ENCODE measurements at regions not wholly inside any gene's neighbourhood (a gene's known extent, or its start where the extent isn't known, plus 50 kb on each side); places are given as distances from the start of the nearest gene placed in this dataset.

DNA sequence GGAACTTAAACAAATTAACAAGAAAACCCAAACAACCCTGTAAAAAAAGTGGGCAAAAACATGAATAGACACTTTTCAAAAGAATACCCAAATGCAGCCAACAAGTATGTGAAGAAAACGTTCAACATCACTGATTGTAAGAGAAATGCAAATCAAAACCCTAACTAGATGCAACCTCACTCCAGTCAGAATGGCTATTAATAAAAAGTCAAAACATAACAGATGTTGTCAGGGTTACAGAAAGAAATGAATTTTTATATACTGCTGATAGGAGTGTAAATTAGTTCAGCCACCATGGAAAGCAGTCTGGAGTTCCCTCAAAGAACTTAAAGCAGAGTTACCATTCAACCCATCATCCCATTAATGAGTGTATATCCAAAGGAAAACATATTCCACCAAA is 479.0 kb downstream of the MTRR start:
- Mint-ChIP-seq H3K27ac (no peak overlapping the region), H3K4me3 (no peak overlapping the region), H3K9me3 (peaks cover 9 to 26% (median 24%) of the 10 kb centered on the region in 3 donors), H3K27me3 (no peaks in the 10 kb centered on the region), H3K36me3 (no peaks in the 10 kb centered on the region), H3K4me1 (no peaks in the 10 kb centered on the region)
- Histone ChIP-seq H3K4me1 (ENCODE audit: control insufficient read depth in 1 of 2, extremely low read depth in 1 of 2, insufficient read depth in 2 of 2, low read length in 2 of 2) (no peaks in the 10 kb centered on the region), H3K36me3 (ENCODE audit: control insufficient read depth in 2 of 2, extremely low read depth in 1 of 2, insufficient read depth in 1 of 2, low read length in 1 of 2) (no peaks in the 10 kb centered on the region), H3K9me3 (no peaks in the 10 kb centered on the region), H3K4me3 (ENCODE audit: control insufficient read depth in 1 of 2, extremely low read depth in 1 of 2, low read length in 1 of 2) (no peak overlapping the region), H3K27me3 (replicated peaks in 1 of 2; ENCODE audit: control insufficient read depth in 2 of 2, extremely low read depth in 1 of 2, insufficient read depth in 2 of 2, low read length in 1 of 2) (no peaks in the 10 kb centered on the region), H3K27ac (ENCODE audit: low read length) (no peak overlapping the region)
- no peak for ATAC-seq (replicated peaks in 1 of 4)
- no peak for DNase-seq
- CTCF ChIA-PET = no interaction called here
- POLR2A ChIA-PET = no interaction called here
- WGBS (ENCODE audit: insufficient coverage) = no CpG with 5 or more reads among the region's 1 CpG

DNA sequence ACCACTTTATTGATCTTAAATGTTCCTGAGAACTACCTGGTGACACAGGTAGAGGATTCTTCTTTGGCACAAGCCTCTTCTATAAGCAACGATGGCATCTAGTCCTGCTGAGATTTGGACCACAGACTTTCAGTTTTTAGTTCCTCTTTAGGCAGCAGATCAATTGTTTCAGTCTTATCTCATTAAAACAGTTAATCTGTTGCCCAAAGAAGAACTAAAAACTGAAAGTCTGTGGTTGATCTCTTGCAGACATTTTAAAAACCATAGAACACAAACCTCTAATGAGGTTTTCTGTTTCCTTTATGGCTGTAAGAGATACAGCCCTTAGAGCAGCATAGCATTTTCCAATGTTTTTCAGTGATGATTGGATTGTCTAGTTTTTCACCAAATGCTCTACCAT is 480.9 kb downstream of the MTRR start:
- WGBS (ENCODE audit: insufficient coverage) = 0% methylated on average over 1 of the region's 1 CpG
- Mint-ChIP-seq H3K4me1 (no peaks in the 10 kb centered on the region), H3K36me3 (no peaks in the 10 kb centered on the region), H3K9me3 (peaks cover 12 to 21% (median 19%) of the 10 kb centered on the region in 3 donors), H3K27ac (no peak overlapping the region), H3K4me3 (no peak overlapping the region), H3K27me3 (no peaks in the 10 kb centered on the region)
- H3K4me1 ChIP-seq (ENCODE audit: control insufficient read depth in 1 of 2, extremely low read depth in 1 of 2, insufficient read depth in 2 of 2, low read length in 2 of 2) = no peaks in the 10 kb centered on the region
- CTCF ChIA-PET = no interaction called here
- no peak overlapping the region for H3K27ac ChIP-seq (ENCODE audit: low read length)
- H3K4me3 ChIP-seq (ENCODE audit: control insufficient read depth in 1 of 2, extremely low read depth in 1 of 2, low read length in 1 of 2) = no peak overlapping the region
- no peaks in the 10 kb centered on the region for H3K27me3 ChIP-seq (replicated peaks in 1 of 2; ENCODE audit: control insufficient read depth in 2 of 2, extremely low read depth in 1 of 2, insufficient read depth in 2 of 2, low read length in 1 of 2)
- H3K9me3 ChIP-seq = no peaks in the 10 kb centered on the region
- ATAC-seq (replicated peaks in 1 of 4) (no peak), DNase-seq (no peak)
- POLR2A ChIA-PET = no interaction called here
- H3K36me3 ChIP-seq (ENCODE audit: control insufficient read depth in 2 of 2, extremely low read depth in 1 of 2, insufficient read depth in 1 of 2, low read length in 1 of 2) = no peaks in the 10 kb centered on the region

DNA sequence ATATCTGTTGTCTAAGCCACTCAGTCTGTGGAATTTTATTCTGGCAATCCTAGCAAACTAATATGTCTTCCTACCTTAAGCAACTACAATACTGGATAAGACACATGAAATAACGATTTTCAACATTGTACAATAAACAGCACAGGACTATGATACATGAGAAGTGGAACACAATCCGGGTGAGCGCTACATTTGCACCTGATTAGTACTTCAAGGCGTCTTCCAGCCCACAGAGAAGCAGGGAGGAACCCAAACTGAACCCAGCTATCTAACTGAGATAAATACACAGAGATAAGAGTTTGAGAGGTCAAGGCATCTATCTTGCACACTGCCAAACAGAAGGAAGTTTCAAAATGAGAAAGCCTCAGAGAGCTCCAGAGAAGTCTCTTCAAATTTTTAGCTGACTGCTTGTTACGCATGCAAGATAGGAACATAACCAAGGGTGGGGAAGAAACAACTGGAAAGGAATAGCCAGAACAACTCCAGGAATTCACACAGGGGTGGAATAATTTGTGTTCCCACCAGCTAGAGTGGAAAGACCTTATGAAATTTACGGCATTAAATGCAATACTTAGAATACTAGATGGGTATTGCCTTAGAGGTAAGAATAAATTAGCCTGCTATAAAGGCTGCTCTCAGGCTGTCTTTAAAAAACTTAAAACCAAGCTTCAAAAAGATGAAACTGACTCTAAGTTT is 481.8 kb downstream of the MTRR start:
- POLR2A ChIA-PET = no interaction called here
- no peaks in the 10 kb centered on the region for H3K4me1 Mint-ChIP-seq
- Histone ChIP-seq H3K9me3 (no peaks in the 10 kb centered on the region), H3K27me3 (replicated peaks in 1 of 2; ENCODE audit: control insufficient read depth in 2 of 2, extremely low read depth in 1 of 2, insufficient read depth in 2 of 2, low read length in 1 of 2) (no peaks in the 10 kb centered on the region), H3K36me3 (ENCODE audit: control insufficient read depth in 2 of 2, extremely low read depth in 1 of 2, insufficient read depth in 1 of 2, low read length in 1 of 2) (no peaks in the 10 kb centered on the region), H3K4me3 (ENCODE audit: control insufficient read depth in 1 of 2, extremely low read depth in 1 of 2, low read length in 1 of 2) (no peak overlapping the region), H3K27ac (ENCODE audit: low read length) (no peak overlapping the region), H3K4me1 (ENCODE audit: control insufficient read depth in 1 of 2, extremely low read depth in 1 of 2, insufficient read depth in 2 of 2, low read length in 2 of 2) (no peaks in the 10 kb centered on the region)
- CTCF ChIA-PET = interaction anchor here in 1 of 2 donors (0.6 kb wide), 1 partner anchor 335 kb away, joined by 3 read pairs; no protein-coding TSS in a partner anchor
- H3K27me3 Mint-ChIP-seq = no peaks in the 10 kb centered on the region
- no peak for DNase-seq
- no peak overlapping the region for H3K4me3 Mint-ChIP-seq
- H3K36me3 Mint-ChIP-seq = no peaks in the 10 kb centered on the region
- peaks cover 10 to 21% (median 10%) of the 10 kb centered on the region in 3 donors for H3K9me3 Mint-ChIP-seq
- no CpG with 5 or more reads among the region's 6 CpGs for WGBS (ENCODE audit: insufficient coverage)
- no peak overlapping the region for H3K27ac Mint-ChIP-seq
- ATAC-seq (replicated peaks in 1 of 4) = no peak

DNA sequence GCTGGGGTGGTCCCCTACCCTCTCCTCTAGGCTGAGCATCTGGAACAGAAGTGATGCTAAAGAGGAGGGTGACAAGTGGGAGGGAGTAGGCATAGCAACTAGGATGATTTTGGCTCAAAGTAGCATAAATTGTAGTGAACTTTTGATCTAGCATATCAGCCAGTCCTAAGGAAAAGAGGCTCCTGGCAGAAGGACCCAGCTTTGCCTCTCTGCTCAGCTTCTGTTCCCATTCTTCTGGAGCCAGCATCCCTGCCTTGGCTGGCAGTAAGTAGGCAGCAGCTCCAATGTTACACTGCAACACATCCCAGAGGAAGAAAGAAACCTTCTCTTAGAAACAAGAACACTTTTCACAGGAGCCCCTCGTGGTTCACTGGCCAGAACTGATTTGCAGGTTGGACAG is 487.0 kb downstream of the MTRR start:
- no peaks in the 10 kb centered on the region for H3K4me1 ChIP-seq (ENCODE audit: control insufficient read depth in 1 of 2, extremely low read depth in 1 of 2, insufficient read depth in 2 of 2, low read length in 2 of 2)
- peaks cover 0 to 4% of the 10 kb centered on the region in 2 donors for H3K27me3 Mint-ChIP-seq
- DNase-seq = no peak
- no peak overlapping the region for H3K27ac ChIP-seq (ENCODE audit: low read length)
- no peaks in the 10 kb centered on the region for H3K4me1 Mint-ChIP-seq
- H3K9me3 Mint-ChIP-seq = peaks cover 3 to 10% (median 4%) of the 10 kb centered on the region in 3 donors
- 45% methylated on average over 1 of the region's 1 CpG for WGBS (ENCODE audit: insufficient coverage)
- H3K27me3 ChIP-seq (replicated peaks in 1 of 2; ENCODE audit: control insufficient read depth in 2 of 2, extremely low read depth in 1 of 2, insufficient read depth in 2 of 2, low read length in 1 of 2) = no peaks in the 10 kb centered on the region
- no peak for ATAC-seq (replicated peaks in 1 of 4)
- ChIA-PET POLR2A (no interaction called here), CTCF (no interaction called here)
- H3K27ac Mint-ChIP-seq = no peak overlapping the region
- H3K4me3 Mint-ChIP-seq = no peak overlapping the region
- H3K36me3 Mint-ChIP-seq = no peaks in the 10 kb centered on the region
- H3K9me3 ChIP-seq = no peaks in the 10 kb centered on the region
- no peak overlapping the region for H3K4me3 ChIP-seq (ENCODE audit: control insufficient read depth in 1 of 2, extremely low read depth in 1 of 2, low read length in 1 of 2)
- no peaks in the 10 kb centered on the region for H3K36me3 ChIP-seq (ENCODE audit: control insufficient read depth in 2 of 2, extremely low read depth in 1 of 2, insufficient read depth in 1 of 2, low read length in 1 of 2)

DNA sequence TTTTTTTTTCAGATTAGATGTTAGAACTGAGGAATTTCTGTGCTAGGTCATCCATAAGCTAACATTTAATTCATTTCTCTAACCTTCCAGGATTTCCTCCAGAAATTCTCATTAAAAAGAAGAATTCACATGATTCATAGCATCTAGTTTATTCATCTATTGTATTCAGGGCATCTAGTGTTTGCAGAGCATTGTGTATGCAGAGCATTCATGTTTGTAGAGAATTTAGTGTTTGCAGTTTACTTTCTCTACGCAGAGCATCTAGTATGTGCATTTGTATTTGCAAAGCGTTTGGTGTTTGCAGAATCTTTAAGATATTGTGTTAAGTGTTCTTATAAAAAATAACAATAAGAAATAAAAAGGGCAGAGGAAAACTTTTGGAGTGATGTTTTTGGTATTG is 491.1 kb downstream of the MTRR start:
- no peaks in the 10 kb centered on the region for H3K9me3 ChIP-seq
- Mint-ChIP-seq H3K27ac (no peak overlapping the region), H3K4me1 (no peaks in the 10 kb centered on the region), H3K9me3 (peaks cover 0 to 4% (median 0%) of the 10 kb centered on the region in 3 donors), H3K36me3 (no peaks in the 10 kb centered on the region), H3K4me3 (no peak overlapping the region), H3K27me3 (peaks cover 0 to 4% of the 10 kb centered on the region in 2 donors)
- no peaks in the 10 kb centered on the region for H3K27me3 ChIP-seq (replicated peaks in 1 of 2; ENCODE audit: control insufficient read depth in 2 of 2, extremely low read depth in 1 of 2, insufficient read depth in 2 of 2, low read length in 1 of 2)
- no CpG with 5 or more reads among the region's 2 CpGs for WGBS (ENCODE audit: insufficient coverage)
- DNase-seq = no peak
- H3K4me1 ChIP-seq (ENCODE audit: control insufficient read depth in 1 of 2, extremely low read depth in 1 of 2, insufficient read depth in 2 of 2, low read length in 2 of 2) = no peaks in the 10 kb centered on the region
- no peaks in the 10 kb centered on the region for H3K36me3 ChIP-seq (ENCODE audit: control insufficient read depth in 2 of 2, extremely low read depth in 1 of 2, insufficient read depth in 1 of 2, low read length in 1 of 2)
- no peak overlapping the region for H3K27ac ChIP-seq (ENCODE audit: low read length)
- ChIA-PET CTCF (no interaction called here), POLR2A (no interaction called here)
- ATAC-seq (replicated peaks in 1 of 4) = no peak
- no peak overlapping the region for H3K4me3 ChIP-seq (ENCODE audit: control insufficient read depth in 1 of 2, extremely low read depth in 1 of 2, low read length in 1 of 2)

DNA sequence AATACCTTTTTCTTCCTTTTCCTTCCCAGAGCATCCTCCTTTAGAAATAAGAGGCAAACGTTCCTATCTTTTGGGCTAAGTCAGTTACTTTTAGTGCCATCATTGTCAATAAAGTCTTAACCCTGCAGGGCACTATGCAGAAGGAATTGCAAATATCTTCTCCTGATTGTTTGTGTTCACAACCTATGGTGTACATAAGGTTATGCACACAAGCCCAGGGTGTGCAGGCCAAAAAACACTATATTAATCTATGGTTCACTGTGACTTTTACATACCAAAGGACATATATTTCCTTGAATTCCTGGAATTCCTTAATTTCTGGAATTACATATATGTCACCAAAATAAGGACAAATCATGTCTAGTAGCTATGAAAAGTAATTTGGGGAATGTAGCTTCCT is 493.5 kb downstream of the MTRR start:
- ChIA-PET POLR2A (no interaction called here), CTCF (no interaction called here)
- Histone ChIP-seq H3K36me3 (ENCODE audit: control insufficient read depth in 2 of 2, extremely low read depth in 1 of 2, insufficient read depth in 1 of 2, low read length in 1 of 2) (no peaks in the 10 kb centered on the region), H3K4me1 (ENCODE audit: control insufficient read depth in 1 of 2, extremely low read depth in 1 of 2, insufficient read depth in 2 of 2, low read length in 2 of 2) (no peaks in the 10 kb centered on the region), H3K4me3 (ENCODE audit: control insufficient read depth in 1 of 2, extremely low read depth in 1 of 2, low read length in 1 of 2) (no peak overlapping the region), H3K27me3 (replicated peaks in 1 of 2; ENCODE audit: control insufficient read depth in 2 of 2, extremely low read depth in 1 of 2, insufficient read depth in 2 of 2, low read length in 1 of 2) (no peaks in the 10 kb centered on the region), H3K27ac (ENCODE audit: low read length) (no peak overlapping the region), H3K9me3 (no peaks in the 10 kb centered on the region)
- Mint-ChIP-seq H3K4me3 (no peak overlapping the region), H3K27ac (no peak overlapping the region), H3K27me3 (peaks cover 0 to 7% of the 10 kb centered on the region in 2 donors), H3K4me1 (no peaks in the 10 kb centered on the region), H3K9me3 (peaks cover 0 to 4% (median 0%) of the 10 kb centered on the region in 3 donors), H3K36me3 (no peaks in the 10 kb centered on the region)
- ATAC-seq (replicated peaks in 1 of 4) = no peak
- WGBS (ENCODE audit: insufficient coverage) = 71% methylated on average over 1 of the region's 1 CpG
- no peak for DNase-seq

DNA sequence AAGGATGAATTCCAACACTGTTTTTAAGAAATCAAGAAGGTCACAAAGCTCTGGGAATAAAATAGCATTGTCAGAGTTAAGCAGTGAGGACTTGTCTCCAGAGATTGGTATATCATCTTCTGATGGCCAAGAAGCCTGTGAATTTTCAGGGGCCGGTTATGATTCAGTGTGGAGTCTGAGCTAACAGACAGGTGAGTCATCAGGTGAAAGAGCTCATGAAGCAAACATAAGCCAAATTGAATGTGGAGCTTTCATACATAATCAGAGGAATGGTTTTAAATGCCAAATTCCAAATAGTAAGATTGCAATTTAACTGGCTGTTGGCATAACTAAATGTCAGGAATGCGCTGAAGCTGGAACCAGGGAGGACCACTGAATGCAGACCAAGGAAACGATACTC is 494.2 kb downstream of the MTRR start:
- H3K4me1 ChIP-seq (ENCODE audit: control insufficient read depth in 1 of 2, extremely low read depth in 1 of 2, insufficient read depth in 2 of 2, low read length in 2 of 2) = no peaks in the 10 kb centered on the region
- WGBS (ENCODE audit: insufficient coverage) = no CpG with 5 or more reads among the region's 3 CpGs
- no peaks in the 10 kb centered on the region for H3K9me3 ChIP-seq
- no peak overlapping the region for H3K27ac ChIP-seq (ENCODE audit: low read length)
- ChIA-PET CTCF (no interaction called here), POLR2A (no interaction called here)
- peaks cover 0 to 4% (median 1%) of the 10 kb centered on the region in 3 donors for H3K9me3 Mint-ChIP-seq
- H3K27me3 Mint-ChIP-seq = peaks cover 0 to 7% of the 10 kb centered on the region in 2 donors
- ATAC-seq (replicated peaks in 1 of 4) = no peak
- H3K4me3 ChIP-seq (ENCODE audit: control insufficient read depth in 1 of 2, extremely low read depth in 1 of 2, low read length in 1 of 2) = no peak overlapping the region
- no peak overlapping the region for H3K27ac Mint-ChIP-seq
- no peak for DNase-seq
- H3K36me3 ChIP-seq (ENCODE audit: control insufficient read depth in 2 of 2, extremely low read depth in 1 of 2, insufficient read depth in 1 of 2, low read length in 1 of 2) = no peaks in the 10 kb centered on the region
- H3K36me3 Mint-ChIP-seq = no peaks in the 10 kb centered on the region
- no peaks in the 10 kb centered on the region for H3K27me3 ChIP-seq (replicated peaks in 1 of 2; ENCODE audit: control insufficient read depth in 2 of 2, extremely low read depth in 1 of 2, insufficient read depth in 2 of 2, low read length in 1 of 2)
- H3K4me3 Mint-ChIP-seq = no peak overlapping the region
- H3K4me1 Mint-ChIP-seq = no peaks in the 10 kb centered on the region
